ENCODE measurements at regions not wholly inside any gene's neighbourhood (a gene's known extent, or its start where the extent isn't known, plus 50 kb on each side); places are given as distances from the start of the nearest gene placed in this dataset.

- TF ChIP-seq CTCF (IDR thresholded peaks at IDR 0.05) (no peak), ZNF671 (CRISPR knock-in tag; IDR thresholded peaks at IDR 0.05) (no peak), TP53 (CRISPR knock-in tag; IDR thresholded peaks at IDR 0.05) (no peak), ATF2 (CRISPR knock-in tag; IDR thresholded peaks at IDR 0.05; ENCODE audit: borderline replicate concordance, low read depth) (no peak), ZNF423 (CRISPR knock-in tag; IDR thresholded peaks at IDR 0.05) (no peak), ZBTB21 (CRISPR knock-in tag; IDR thresholded peaks at IDR 0.05; ENCODE audit: borderline replicate concordance) (no peak), USF1 (CRISPR knock-in tag; IDR thresholded peaks at IDR 0.05) (no peak), FOXP4 (CRISPR knock-in tag; IDR thresholded peaks at IDR 0.05) (no peak), ZNF425 (CRISPR knock-in tag; conservative IDR thresholded peaks at IDR 0.05) (no peak), NR3C1 (CRISPR knock-in tag; conservative IDR thresholded peaks at IDR 0.05; ENCODE audit: low read depth) (no peak)
Observed at GRCh38 chr1:60930130-60930529, 152.2 kb upstream of the NFIA start.
